ENCODE measurements at regions not wholly inside any gene's neighbourhood (a gene's known extent, or its start where the extent isn't known, plus 50 kb on each side); places are given as distances from the start of the nearest gene placed in this dataset.

GRCh38 chr12:94055528-94055927 lies 92.8 kb upstream of the PLXNC1 start:
- H3K9me3 Mint-ChIP-seq = peaks cover 0 to 10% (median 6%) of the 10 kb centered on the region in 3 donors
- H3K4me1 Mint-ChIP-seq = no peaks in the 10 kb centered on the region

GRCh38 chr12:94056419-94057158 lies 91.8 kb upstream of the PLXNC1 start:
- peaks cover 7% of the 10 kb centered on the region for H3K27me3 Mint-ChIP-seq

More at GRCh38 chr12:94055528-94055927, 92.8 kb upstream of the PLXNC1 start:
- Mint-ChIP-seq H3K27me3 (peaks cover 5% of the 10 kb centered on the region), H3K36me3 (peaks cover 1% of the 10 kb centered on the region), H3K27ac (no peak overlapping the region), H3K4me3 (no peak overlapping the region)

GRCh38 chr12:94057262-94058151 lies 90.9 kb upstream of the PLXNC1 start:
- Mint-ChIP-seq H3K4me1 (no peaks in the 10 kb centered on the region), H3K4me3 (no peak overlapping the region), H3K27me3 (peaks cover 10% of the 10 kb centered on the region), H3K36me3 (peaks cover 1% of the 10 kb centered on the region), H3K27ac (peak overlapping the region in 1 of 3 donors; percentile 43), H3K9me3 (peaks cover 0 to 5% (median 4%) of the 10 kb centered on the region in 3 donors)

More at GRCh38 chr12:94056419-94057158, 91.8 kb upstream of the PLXNC1 start:
- no peak overlapping the region for H3K4me3 Mint-ChIP-seq
- H3K27ac Mint-ChIP-seq = no peak overlapping the region
- peaks cover 1% of the 10 kb centered on the region for H3K36me3 Mint-ChIP-seq
- H3K4me1 Mint-ChIP-seq = no peaks in the 10 kb centered on the region
- peaks cover 0 to 5% (median 4%) of the 10 kb centered on the region in 3 donors for H3K9me3 Mint-ChIP-seq

DNA sequence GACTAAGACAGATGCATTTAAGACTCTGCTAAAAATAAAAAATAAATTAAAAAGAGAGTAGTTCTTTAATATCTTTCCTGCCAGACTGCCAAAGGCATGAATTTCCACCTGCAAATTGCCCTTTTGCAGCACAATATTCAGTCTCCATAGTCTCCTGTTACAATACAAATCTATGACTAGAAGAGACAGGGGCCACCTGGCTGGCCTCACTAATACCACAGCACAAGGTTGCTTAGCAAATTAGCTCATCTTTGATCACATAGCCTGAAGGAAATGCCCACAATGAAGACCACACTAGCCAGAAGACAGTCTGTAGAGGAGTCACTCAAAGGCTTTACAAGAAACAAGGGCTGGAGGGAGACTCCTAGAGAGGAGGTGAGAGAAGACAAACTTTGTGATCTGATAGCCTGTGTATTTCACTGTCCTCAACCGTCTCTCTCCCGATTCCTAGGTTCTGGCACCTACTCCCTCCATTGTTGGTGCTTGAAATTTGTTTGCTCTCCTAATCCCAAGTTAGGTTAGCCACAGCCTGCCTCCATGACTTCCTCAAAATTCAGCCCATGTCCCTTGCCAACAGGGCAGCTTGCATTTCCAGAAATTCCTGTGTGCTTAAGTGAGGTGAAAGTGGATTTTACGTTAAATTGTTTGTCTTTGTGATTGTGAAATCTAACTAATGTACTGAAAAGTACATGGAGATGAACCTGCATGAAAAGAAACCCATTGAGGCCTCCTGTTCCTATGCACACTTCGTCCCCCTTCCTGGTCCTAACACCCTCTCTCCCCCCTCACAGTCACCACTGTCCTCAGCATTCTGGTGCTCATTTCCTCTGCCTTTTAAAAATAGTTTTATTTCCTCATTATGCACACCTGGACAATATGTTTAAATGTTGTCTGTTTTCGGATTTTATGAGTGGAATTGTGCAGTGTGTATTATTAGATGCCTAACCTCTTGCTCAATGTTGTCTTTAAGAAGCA lies 88.7 kb upstream of the PLXNC1 start:
- Mint-ChIP-seq H3K36me3 (peaks cover 1% of the 10 kb centered on the region), H3K9me3 (peaks cover 0 to 5% (median 4%) of the 10 kb centered on the region in 3 donors), H3K27me3 (peaks cover 10% of the 10 kb centered on the region), H3K27ac (no peak overlapping the region), H3K4me3 (no peak overlapping the region), H3K4me1 (no peaks in the 10 kb centered on the region)

DNA sequence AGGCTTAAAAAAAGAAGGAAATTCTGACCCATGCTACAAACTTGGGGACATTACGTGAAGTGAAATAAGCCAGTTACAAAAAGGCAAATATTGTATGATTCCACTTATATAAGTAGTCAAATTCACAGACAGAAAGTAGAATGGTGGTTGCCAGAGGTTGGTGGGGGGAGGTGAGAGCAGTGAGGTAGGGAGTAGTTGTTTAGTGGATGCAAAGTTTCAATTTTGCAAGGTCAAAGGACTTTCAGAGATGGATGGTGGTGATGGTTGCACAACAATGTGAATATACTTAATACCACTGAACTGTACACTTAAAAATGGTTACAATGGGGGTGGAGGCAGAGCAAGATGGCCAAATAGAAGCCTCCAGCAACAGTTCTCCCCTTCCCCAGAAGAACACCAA lies 86.2 kb upstream of the PLXNC1 start:
- Mint-ChIP-seq H3K36me3 (peaks cover 2% of the 10 kb centered on the region), H3K27ac (no peak overlapping the region), H3K4me3 (no peak overlapping the region), H3K4me1 (no peaks in the 10 kb centered on the region), H3K27me3 (peaks cover 14% of the 10 kb centered on the region), H3K9me3 (peaks cover 0 to 5% (median 4%) of the 10 kb centered on the region in 3 donors)

- Mint-ChIP-seq H3K4me1 (no peaks in the 10 kb centered on the region), H3K9me3 (peaks cover 0 to 5% (median 0%) of the 10 kb centered on the region in 3 donors), H3K36me3 (peaks cover 1% of the 10 kb centered on the region), H3K4me3 (no peak overlapping the region), H3K27me3 (peaks cover 14% of the 10 kb centered on the region), H3K27ac (no peak overlapping the region)
Observed at GRCh38 chr12:94062796-94063635, 85.4 kb upstream of the PLXNC1 start.

GRCh38 chr12:94070520-94070919 lies 77.9 kb upstream of the PLXNC1 start:
- H3K27ac Mint-ChIP-seq = no peak overlapping the region
- no peaks in the 10 kb centered on the region for H3K36me3 Mint-ChIP-seq
- H3K4me3 Mint-ChIP-seq = no peak overlapping the region
- H3K4me1 Mint-ChIP-seq = peaks cover 0 to 2% (median 0%) of the 10 kb centered on the region in 3 donors
- peaks cover 0 to 5% (median 4%) of the 10 kb centered on the region in 3 donors for H3K9me3 Mint-ChIP-seq
- peaks cover 9% of the 10 kb centered on the region for H3K27me3 Mint-ChIP-seq

GRCh38 chr12:94071258-94071657 lies 77.1 kb upstream of the PLXNC1 start:
- peaks cover 0 to 2% (median 0%) of the 10 kb centered on the region in 3 donors for H3K4me1 Mint-ChIP-seq
- H3K27me3 Mint-ChIP-seq = peaks cover 8% of the 10 kb centered on the region
- H3K36me3 Mint-ChIP-seq = no peaks in the 10 kb centered on the region
- peaks cover 0 to 5% (median 4%) of the 10 kb centered on the region in 3 donors for H3K9me3 Mint-ChIP-seq
- no peak overlapping the region for H3K27ac Mint-ChIP-seq
- no peak overlapping the region for H3K4me3 Mint-ChIP-seq

DNA sequence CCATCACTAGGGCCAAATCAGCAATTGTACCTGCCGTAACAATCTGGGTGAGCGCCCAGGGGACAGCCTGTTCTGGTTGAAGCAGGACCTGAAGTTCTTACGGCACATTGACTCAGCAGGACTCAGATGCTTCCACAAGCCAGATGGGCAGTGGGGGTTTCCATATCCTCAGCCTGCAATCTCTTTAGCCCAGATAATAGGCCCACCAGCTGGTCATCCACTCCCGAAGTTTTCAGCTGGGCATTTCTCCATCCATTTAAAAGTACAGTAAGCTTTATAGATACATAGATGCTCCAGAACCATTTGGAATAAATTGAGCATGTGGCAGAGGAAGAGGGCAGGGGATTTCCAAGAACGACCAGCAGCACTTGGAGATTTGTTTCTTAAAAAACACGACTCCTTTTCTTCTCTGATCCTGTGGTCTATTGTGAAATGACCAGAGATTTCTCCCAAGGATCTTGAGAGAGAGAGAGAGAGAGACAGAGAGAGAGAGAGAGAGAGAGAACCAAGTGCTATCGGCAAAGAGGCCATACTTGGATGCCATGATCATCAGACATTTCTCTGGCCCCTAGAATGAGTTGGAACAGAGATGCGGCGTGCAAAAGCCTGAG lies 74.8 kb upstream of the PLXNC1 start:
- Mint-ChIP-seq H3K4me1 (peaks cover 0 to 2% (median 0%) of the 10 kb centered on the region in 3 donors), H3K27ac (no peak overlapping the region), H3K9me3 (peaks cover 0 to 4% (median 2%) of the 10 kb centered on the region in 3 donors), H3K36me3 (no peaks in the 10 kb centered on the region), H3K27me3 (peaks cover 16% of the 10 kb centered on the region), H3K4me3 (no peak overlapping the region)

DNA sequence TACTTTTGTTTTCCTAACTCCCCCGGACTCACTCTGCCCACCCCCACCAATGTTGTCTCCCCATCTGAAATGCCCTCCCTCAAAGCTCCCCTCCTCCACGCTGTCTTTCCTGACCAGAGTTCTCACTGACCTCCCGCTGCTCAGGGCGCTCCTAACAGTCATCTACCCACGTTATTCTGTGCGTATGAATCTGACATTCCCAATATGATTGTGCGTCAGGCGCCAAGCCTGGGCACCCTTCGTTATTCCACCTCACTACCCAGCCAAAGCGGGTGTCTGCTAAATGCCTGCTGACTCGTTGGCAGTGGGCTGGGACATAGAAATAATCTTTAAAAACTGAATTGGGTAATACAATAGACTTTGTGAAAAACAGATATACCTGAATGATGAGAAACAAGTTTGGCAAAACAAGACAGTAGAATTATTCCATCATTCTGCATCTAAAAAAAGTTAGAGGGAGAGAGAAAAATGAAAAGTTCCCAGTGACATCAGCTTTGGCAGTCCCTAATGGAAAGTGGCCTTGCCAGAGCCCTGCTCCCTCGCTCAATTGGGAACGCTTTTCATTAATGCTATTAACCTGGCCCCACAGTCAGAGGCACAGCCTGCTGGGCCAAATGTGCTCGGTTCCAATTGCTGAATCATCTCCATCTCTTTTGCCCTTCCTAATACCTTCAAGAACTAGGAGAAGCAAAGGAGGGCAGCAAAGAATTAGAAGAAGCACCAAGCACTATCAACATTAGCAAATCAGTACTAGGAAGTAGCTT lies 74.0 kb upstream of the PLXNC1 start:
- no peaks in the 10 kb centered on the region for H3K36me3 Mint-ChIP-seq
- peaks cover 0 to 2% (median 0%) of the 10 kb centered on the region in 3 donors for H3K4me1 Mint-ChIP-seq
- no peak overlapping the region for H3K4me3 Mint-ChIP-seq
- peak overlapping the region in 1 of 3 donors; percentile 69 for H3K27ac Mint-ChIP-seq
- H3K9me3 Mint-ChIP-seq = peaks cover 0 to 4% (median 0%) of the 10 kb centered on the region in 3 donors
- H3K27me3 Mint-ChIP-seq = peaks cover 20% of the 10 kb centered on the region

GRCh38 chr12:94074980-94075629 lies 73.3 kb upstream of the PLXNC1 start:
- Mint-ChIP-seq H3K27ac (no peak overlapping the region), H3K4me3 (no peak overlapping the region), H3K27me3 (peaks cover 24% of the 10 kb centered on the region), H3K4me1 (peaks cover 0 to 2% (median 0%) of the 10 kb centered on the region in 3 donors), H3K36me3 (no peaks in the 10 kb centered on the region), H3K9me3 (no peaks in the 10 kb centered on the region)

DNA sequence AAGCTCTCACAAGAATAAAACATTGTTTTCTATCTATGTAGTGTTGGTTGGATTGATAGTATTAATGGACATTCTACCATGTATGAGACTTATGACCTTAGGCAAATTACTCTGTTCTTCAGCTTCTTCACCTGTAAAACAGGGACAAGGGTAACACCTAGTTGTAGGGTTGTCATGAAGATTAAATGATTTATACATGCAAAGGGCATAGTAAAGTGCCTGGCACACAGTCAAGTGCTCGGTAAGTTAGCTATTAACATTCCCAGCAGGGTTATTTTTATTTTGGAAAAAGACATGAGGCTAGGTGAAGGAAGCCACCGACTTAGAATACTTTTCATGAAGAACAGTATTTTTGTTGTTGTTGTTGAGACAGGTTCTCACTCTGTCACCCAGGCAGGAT lies 71.2 kb upstream of the PLXNC1 start:
- no peak overlapping the region for H3K27ac Mint-ChIP-seq
- peaks cover 22% of the 10 kb centered on the region for H3K27me3 Mint-ChIP-seq
- no peak overlapping the region for H3K4me3 Mint-ChIP-seq
- H3K9me3 Mint-ChIP-seq = no peaks in the 10 kb centered on the region
- no peaks in the 10 kb centered on the region for H3K36me3 Mint-ChIP-seq
- H3K4me1 Mint-ChIP-seq = no peaks in the 10 kb centered on the region

Data from IgD-negative memory B cell (primary cell).